PC-9 (cell line): ENCODE measurements at regions not wholly inside any gene's neighbourhood (a gene's known extent, or its start where the extent isn't known, plus 50 kb on each side); places are given as distances from the start of the nearest gene placed in this dataset.

ENCODE experiments used
- BruUV-seq: library from RNA; stranded (reverse); fragments of 400-500 nt; replicated peaks from 2 replicates; lab custom pipeline; 2021; lab: Mats Ljungman, UMichigan
- CTCF ChIA-PET: fragments of 300-600 bp; sonication (Branson Sonifier 250); formaldehyde crosslinking; loops from one replicate; lab custom pipeline; 2022; ENCODE audit warnings: antibody characterized with exemption; lab: Charles Lee
- POLR2A ChIA-PET: fragments of 300-600 bp; sonication (Branson Sonifier 250); formaldehyde crosslinking; loops from one replicate; lab custom pipeline; 2022; ENCODE audit warnings: antibody characterized with exemption; ENCODE audit not compliant: unreplicated experiment; lab: Charles Lee
- DNase-seq, 2 experiments: peaks; one replicate each; pipeline versions ENCODE4 v3.0.0 to v3.0.0-alpha.2; 2015 to 2022; ENCODE audit warnings: mixed read lengths in 1 of 2
- H2AFZ ChIP-seq: fragments of 200-600 bp; sonication (generic); 2 replicates; pipeline ENCODE4 v1.8.1; 2017; ENCODE audit warnings: antibody characterized with exemption
- H3F3A ChIP-seq: fragments of 200-600 bp; sonication (generic); 2 replicates; pipeline ENCODE4 v1.8.1; 2017; ENCODE audit warnings: antibody characterized with exemption, mild to moderate bottlenecking, low read depth; ENCODE audit not compliant: insufficient read depth
- H3K27ac ChIP-seq: fragments of 200-600 bp; sonication (generic); 2 replicates; pipeline ENCODE4 v1.6.1; 2016; ENCODE audit warnings: mixed run types
- H3K27me3 ChIP-seq: fragments of 200-600 bp; sonication (generic); 2 replicates; pipeline ENCODE4 v1.6.1; 2016; ENCODE audit warnings: low read depth, mixed run types; ENCODE audit not compliant: insufficient read depth
- H3K36me3 ChIP-seq: fragments of 200-600 bp; sonication (generic); 2 replicates; pipeline ENCODE4 v1.6.1; 2016; ENCODE audit warnings: low read depth, mixed run types
- H3K4me1 ChIP-seq: fragments of 200-600 bp; sonication (generic); replicated peaks from 2 replicates; pipeline ENCODE4 v1.6.1; 2016; ENCODE audit warnings: mixed run types; ENCODE audit not compliant: insufficient read depth
- H3K4me2 ChIP-seq: fragments of 200-600 bp; sonication (generic); 2 replicates; pipeline ENCODE4 v1.6.1; 2017; ENCODE audit warnings: mixed run types
- H3K4me3 ChIP-seq: fragments of 200-600 bp; sonication (generic); 2 replicates; pipeline ENCODE4 v1.6.1; 2016; ENCODE audit warnings: mixed run types
- H3K79me2 ChIP-seq: fragments of 200-600 bp; sonication (generic); 2 replicates; pipeline ENCODE4 v1.6.1; 2017; ENCODE audit warnings: low read depth, mixed run types
- H3K9me2 ChIP-seq: fragments of 200-600 bp; sonication (generic); 2 replicates; pipeline ENCODE4 v1.8.1; 2017; ENCODE audit warnings: mild to moderate bottlenecking; ENCODE audit not compliant: insufficient read depth
- H3K9me3 ChIP-seq: fragments of 200-600 bp; sonication (generic); 2 replicates; pipeline ENCODE4 v1.8.1; 2016; ENCODE audit warnings: low read depth; ENCODE audit not compliant: insufficient read depth
- H4K20me1 ChIP-seq: fragments of 200-600 bp; sonication (generic); 2 replicates; pipeline ENCODE4 v1.8.1; 2017; ENCODE audit not compliant: insufficient read depth
- CTCF ChIP-seq: fragments of 200-600 bp; sonication (generic); conservative IDR thresholded peaks from 2 replicates; pipeline ENCODE4 v1.6.1; 2017; ENCODE audit warnings: mixed run types, antibody characterized with exemption, mild to moderate bottlenecking, moderate library complexity
- EZH2 ChIP-seq: fragments of 200-600 bp; sonication (generic); IDR thresholded peaks from 2 replicates; pipeline ENCODE4 v1.8.0; 2017; ENCODE audit warnings: antibody characterized with exemption, low read depth
- intact Hi-C: fragments of 100-400 bp; cut with micrococcal nuclease; formaldehyde crosslinking; loops from one replicate; pipeline ENCODE4 v1.10.0; 2022; ENCODE audit not compliant: unreplicated experiment

GRCh38 chr7:113550966-113551365 is 367.8 kb downstream of the PPP1R3A start:
- CTCF ChIA-PET: no interaction called here
- Histone ChIP-seq H3F3A (no peaks in the 10 kb centered on the region), H3K4me2 (no peak overlapping the region), H3K9me2 (no peaks in the 10 kb centered on the region; the same call in 1 of the 2 replicates), H4K20me1 (no peaks in the 10 kb centered on the region), H3K27me3 (no peaks in the 10 kb centered on the region), H3K4me3 (no peak overlapping the region), H3K27ac (no peak overlapping the region), H3K36me3 (no peaks in the 10 kb centered on the region), H2AFZ (no peak overlapping the region), H3K4me1 (no peaks in the 10 kb centered on the region), H3K9me3 (no peaks in the 10 kb centered on the region), H3K79me2 (no peaks in the 10 kb centered on the region)
- POLR2A ChIA-PET: no interaction called here
- no TSS peak for BruUV-seq
- DNase-seq: no peak
- no peak for TF ChIP-seq EZH2
- TF ChIP-seq CTCF: no peak
- intact Hi-C loops: no loop called here

GRCh38 chr7:113548561-113548960 is 370.2 kb downstream of the PPP1R3A start:
- no peak for DNase-seq
- POLR2A ChIA-PET: no interaction called here
- Histone ChIP-seq H3K4me2 (no peak overlapping the region), H3F3A (no peaks in the 10 kb centered on the region), H3K9me2 (no peaks in the 10 kb centered on the region), H3K9me3 (no peaks in the 10 kb centered on the region; the same call in 1 of the 2 replicates), H3K27ac (no peak overlapping the region), H4K20me1 (no peaks in the 10 kb centered on the region), H2AFZ (no peak overlapping the region), H3K4me1 (no peaks in the 10 kb centered on the region), H3K36me3 (no peaks in the 10 kb centered on the region), H3K4me3 (no peak overlapping the region), H3K27me3 (no peaks in the 10 kb centered on the region), H3K79me2 (no peaks in the 10 kb centered on the region)
- CTCF ChIA-PET: no interaction called here
- no TSS peak for BruUV-seq
- intact Hi-C loops: no loop called here
- no peak for TF ChIP-seq CTCF
- no peak for TF ChIP-seq EZH2

GRCh38 chr7:113548137-113548536 is 370.7 kb downstream of the PPP1R3A start:
- Histone ChIP-seq H4K20me1 (no peaks in the 10 kb centered on the region), H3K4me2 (no peak overlapping the region), H3K4me3 (no peak overlapping the region), H3K36me3 (no peaks in the 10 kb centered on the region), H3F3A (no peaks in the 10 kb centered on the region), H3K4me1 (no peaks in the 10 kb centered on the region), H3K27me3 (no peaks in the 10 kb centered on the region), H3K9me3 (no peaks in the 10 kb centered on the region; the same call in 1 of the 2 replicates), H3K9me2 (no peaks in the 10 kb centered on the region), H3K27ac (no peak overlapping the region), H3K79me2 (no peaks in the 10 kb centered on the region), H2AFZ (no peak overlapping the region)
- ChIA-PET CTCF (no interaction called here), POLR2A (no interaction called here)
- no peak for DNase-seq
- intact Hi-C loops: no loop called here
- no TSS peak for BruUV-seq
- TF ChIP-seq EZH2 (no peak), CTCF (no peak)
